ENCODE measurements at regions not wholly inside any gene's neighbourhood (a gene's known extent, or its start where the extent isn't known, plus 50 kb on each side); places are given as distances from the start of the nearest gene placed in this dataset.

GRCh38 chr10:86579883-86580520 lies 58.4 kb upstream of the WAPL start:
- Histone ChIP-seq H3K27me3 (no peaks in the 10 kb centered on the region), H3K4me1 (peaks cover 11% of the 10 kb centered on the region), H3K36me3 (replicated peaks in 1 of 2; ENCODE audit: insufficient read depth in 1 of 2, low read depth in 2 of 2) (no peaks in the 10 kb centered on the region), H3K9me3 (no peaks in the 10 kb centered on the region), H3K4me3 (no peak overlapping the region), H3K27ac (no peak overlapping the region)
- ATAC-seq (no peak), DNase-seq (no peak)
- no peak for TF ChIP-seq POLR2A (IDR thresholded peaks at IDR 0.05)
- no peak for TF ChIP-seq CTCF (IDR thresholded peaks at IDR 0.05)
- WGBS, 2 donors: 91 to 93% methylated on average over 5 of the region's 5 CpGs
- intact Hi-C loops (cut with DNase I): loop anchor here (5.0 to 10.0 kb wide), 2 partner anchors 55 to 188 kb away; partner anchors contain the start of gene WAPL

GRCh38 chr10:86580521-86580891 lies 58.9 kb upstream of the WAPL start:
- H3K4me3 ChIP-seq: no peak overlapping the region
- 62 to 78% methylated on average over 1 of the region's 1 CpG for WGBS, 2 donors
- H3K4me1 ChIP-seq: peaks cover 16% of the 10 kb centered on the region
- no peaks in the 10 kb centered on the region for H3K27me3 ChIP-seq
- H3K27ac ChIP-seq: no peak overlapping the region
- H3K9me3 ChIP-seq: no peaks in the 10 kb centered on the region
- DNase-seq (no peak), ATAC-seq (no peak)
- intact Hi-C loops (cut with DNase I): loop anchor here (5.0 to 10.0 kb wide), 2 partner anchors 56 to 188 kb away; partner anchors contain the start of gene WAPL
- TF ChIP-seq POLR2A (IDR thresholded peaks at IDR 0.05) (no peak), CTCF (IDR thresholded peaks at IDR 0.05) (no peak)
- no peaks in the 10 kb centered on the region for H3K36me3 ChIP-seq (replicated peaks in 1 of 2; ENCODE audit: insufficient read depth in 1 of 2, low read depth in 2 of 2)

GRCh38 chr10:86583983-86584382 lies 62.4 kb upstream of the WAPL start:
- Histone ChIP-seq H3K4me1 (peaks cover 6% of the 10 kb centered on the region), H3K36me3 (replicated peaks in 1 of 2; ENCODE audit: insufficient read depth in 1 of 2, low read depth in 2 of 2) (no peaks in the 10 kb centered on the region), H3K4me3 (no peak overlapping the region), H3K27ac (no peak overlapping the region), H3K27me3 (no peaks in the 10 kb centered on the region), H3K9me3 (no peaks in the 10 kb centered on the region)
- intact Hi-C loops (cut with DNase I): loop anchor here (5.0 to 10.0 kb wide), 2 partner anchors 59 to 192 kb away; partner anchors contain the start of gene WAPL
- WGBS, 2 donors: 71 to 73% methylated on average over 4 of the region's 4 CpGs
- TF ChIP-seq POLR2A (IDR thresholded peaks at IDR 0.05): no peak
- no peak for TF ChIP-seq CTCF (IDR thresholded peaks at IDR 0.05)
- ATAC-seq (no peak), DNase-seq (no peak)

GRCh38 chr10:86585037-86585929 lies 63.7 kb upstream of the WAPL start:
- H3K27ac ChIP-seq: no peak overlapping the region
- ATAC-seq (peak; percentile 95), DNase-seq (peak; percentile 65 to 74 (median 71))
- H3K4me1 ChIP-seq: peaks cover 6% of the 10 kb centered on the region
- H3K9me3 ChIP-seq: no peaks in the 10 kb centered on the region
- no peak overlapping the region for H3K4me3 ChIP-seq
- no peaks in the 10 kb centered on the region for H3K36me3 ChIP-seq (replicated peaks in 1 of 2; ENCODE audit: insufficient read depth in 1 of 2, low read depth in 2 of 2)
- no peaks in the 10 kb centered on the region for H3K27me3 ChIP-seq
- TF ChIP-seq CTCF (IDR thresholded peaks at IDR 0.05): peak; percentile 84 to 99 (median 95)
- no peak for TF ChIP-seq POLR2A (IDR thresholded peaks at IDR 0.05)
- WGBS, 2 donors: 32 to 34% methylated on average over 7 to 13 of the region's 13 CpGs
- intact Hi-C loops (cut with DNase I): loop anchor here (10.0 kb wide), 1 partner anchor 60 kb away; the partner anchor contains the start of gene WAPL

Measured in body of pancreas (tissue), 4 donors.